ENCODE measurements at regions not wholly inside any gene's neighbourhood (a gene's known extent, or its start where the extent isn't known, plus 50 kb on each side); places are given as distances from the start of the nearest gene placed in this dataset.
A peak's percentile ranks its signal among the peaks of the same experiment; 100 is the strongest.

DNA sequence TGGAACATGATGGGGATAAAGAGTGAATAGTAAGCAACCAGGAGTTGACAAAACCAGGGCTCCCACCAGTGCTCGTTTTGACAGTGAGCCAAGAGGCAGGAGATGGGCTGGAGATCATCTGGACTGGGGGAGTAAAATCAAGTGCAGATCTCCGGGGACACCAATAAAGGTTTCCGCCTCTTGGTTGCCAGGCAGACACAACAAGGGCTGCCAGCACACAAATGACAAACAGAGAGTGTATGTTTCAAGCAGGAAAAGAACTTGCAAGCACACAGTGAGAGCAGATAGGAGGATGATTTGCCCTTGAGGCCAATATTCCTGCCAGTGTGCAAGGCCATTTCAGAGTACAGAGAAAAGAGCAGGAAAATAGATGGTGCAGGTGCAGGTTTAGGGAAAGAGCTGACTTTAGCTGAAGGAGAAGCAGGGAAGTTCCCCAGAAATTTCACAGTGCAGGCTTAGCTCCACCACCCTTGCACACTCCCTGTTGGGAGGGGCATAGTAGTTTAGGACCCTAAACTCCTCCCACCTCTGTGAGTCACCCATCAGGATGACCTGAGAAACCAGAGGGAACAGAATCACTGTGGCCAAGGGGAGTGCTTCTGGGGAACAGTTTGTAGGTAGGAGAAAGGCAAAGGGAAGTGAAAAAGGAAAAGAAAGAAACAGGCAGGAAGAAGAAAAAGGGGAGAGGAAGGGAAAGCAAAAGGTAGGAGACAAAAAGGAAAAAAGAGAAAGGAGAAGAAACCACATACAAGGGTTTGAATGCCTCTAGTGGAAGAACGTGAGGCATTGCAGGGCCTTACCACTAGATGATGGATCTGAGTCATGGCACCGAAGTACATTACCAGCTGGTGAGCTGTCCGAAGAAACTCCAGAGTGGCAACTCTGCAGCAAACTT is 404.4 kb downstream of the SLC6A15 start:
- POLR2A ChIA-PET: no interaction called here

DNA sequence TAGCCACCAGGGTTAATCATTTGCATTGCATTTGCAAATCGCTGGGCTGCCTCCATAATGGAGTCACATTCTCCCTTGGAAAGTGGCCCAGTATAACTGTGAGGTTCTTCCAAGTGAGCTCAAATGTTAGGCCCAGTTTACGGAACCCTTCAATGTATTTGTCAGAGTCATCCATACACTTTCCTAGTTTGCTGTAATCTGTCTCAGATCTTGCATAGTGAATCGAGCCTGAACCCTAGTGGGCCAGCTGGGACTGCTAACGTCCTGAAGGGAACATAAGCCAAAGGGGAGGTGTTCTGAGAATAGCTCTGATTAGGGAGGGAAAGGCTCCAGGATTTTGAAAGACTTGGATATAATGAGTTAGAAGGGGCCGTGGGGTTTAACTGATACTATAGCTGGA is 406.3 kb downstream of the SLC6A15 start:
- TF ChIP-seq, protein P1, sequence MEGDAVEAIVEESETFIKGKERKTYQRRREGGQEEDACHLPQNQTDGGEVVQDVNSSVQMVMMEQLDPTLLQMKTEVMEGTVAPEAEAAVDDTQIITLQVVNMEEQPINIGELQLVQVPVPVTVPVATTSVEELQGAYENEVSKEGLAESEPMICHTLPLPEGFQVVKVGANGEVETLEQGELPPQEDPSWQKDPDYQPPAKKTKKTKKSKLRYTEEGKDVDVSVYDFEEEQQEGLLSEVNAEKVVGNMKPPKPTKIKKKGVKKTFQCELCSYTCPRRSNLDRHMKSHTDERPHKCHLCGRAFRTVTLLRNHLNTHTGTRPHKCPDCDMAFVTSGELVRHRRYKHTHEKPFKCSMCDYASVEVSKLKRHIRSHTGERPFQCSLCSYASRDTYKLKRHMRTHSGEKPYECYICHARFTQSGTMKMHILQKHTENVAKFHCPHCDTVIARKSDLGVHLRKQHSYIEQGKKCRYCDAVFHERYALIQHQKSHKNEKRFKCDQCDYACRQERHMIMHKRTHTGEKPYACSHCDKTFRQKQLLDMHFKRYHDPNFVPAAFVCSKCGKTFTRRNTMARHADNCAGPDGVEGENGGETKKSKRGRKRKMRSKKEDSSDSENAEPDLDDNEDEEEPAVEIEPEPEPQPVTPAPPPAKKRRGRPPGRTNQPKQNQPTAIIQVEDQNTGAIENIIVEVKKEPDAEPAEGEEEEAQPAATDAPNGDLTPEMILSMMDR (IDR thresholded peaks at IDR 0.05): no peak
- CTCF ChIA-PET: no interaction called here
- intact Hi-C loops (cut with micrococcal nuclease): loop anchor here (10.0 kb wide), 1 partner anchor 1821 kb away; the partner anchor contains the start of gene TMTC2
- no peaks in the 10 kb centered on the region for H3K36me3 Mint-ChIP-seq (ENCODE audit: low read depth)
- no peak overlapping the region for H3K27ac Mint-ChIP-seq
- POLR2A ChIA-PET: no interaction called here
- no peak overlapping the region for H3K4me3 Mint-ChIP-seq
- DNase-seq: no peak
- no peak for ATAC-seq
- no peaks in the 10 kb centered on the region for H3K4me1 Mint-ChIP-seq (ENCODE audit: low read depth)
- H3K27me3 Mint-ChIP-seq: no peaks in the 10 kb centered on the region
- no peaks in the 10 kb centered on the region for H3K9me3 Mint-ChIP-seq

More for the DNA sequence above, 404.4 kb downstream of the SLC6A15 start:
- ATAC-seq (no peak), DNase-seq (no peak)
- TF ChIP-seq, protein P1 (IDR thresholded peaks at IDR 0.05): no peak
- no peaks in the 10 kb centered on the region for H3K36me3 Mint-ChIP-seq (ENCODE audit: low read depth)
- CTCF ChIA-PET: no interaction called here
- intact Hi-C loops (cut with micrococcal nuclease): loop anchor here (10.0 kb wide), 1 partner anchor 1823 kb away; the partner anchor contains the start of gene TMTC2
- no peak overlapping the region for H3K4me3 Mint-ChIP-seq
- no peaks in the 10 kb centered on the region for H3K27me3 Mint-ChIP-seq
- no peaks in the 10 kb centered on the region for H3K4me1 Mint-ChIP-seq (ENCODE audit: low read depth)
- H3K9me3 Mint-ChIP-seq: no peaks in the 10 kb centered on the region
- H3K27ac Mint-ChIP-seq: no peak overlapping the region

DNA sequence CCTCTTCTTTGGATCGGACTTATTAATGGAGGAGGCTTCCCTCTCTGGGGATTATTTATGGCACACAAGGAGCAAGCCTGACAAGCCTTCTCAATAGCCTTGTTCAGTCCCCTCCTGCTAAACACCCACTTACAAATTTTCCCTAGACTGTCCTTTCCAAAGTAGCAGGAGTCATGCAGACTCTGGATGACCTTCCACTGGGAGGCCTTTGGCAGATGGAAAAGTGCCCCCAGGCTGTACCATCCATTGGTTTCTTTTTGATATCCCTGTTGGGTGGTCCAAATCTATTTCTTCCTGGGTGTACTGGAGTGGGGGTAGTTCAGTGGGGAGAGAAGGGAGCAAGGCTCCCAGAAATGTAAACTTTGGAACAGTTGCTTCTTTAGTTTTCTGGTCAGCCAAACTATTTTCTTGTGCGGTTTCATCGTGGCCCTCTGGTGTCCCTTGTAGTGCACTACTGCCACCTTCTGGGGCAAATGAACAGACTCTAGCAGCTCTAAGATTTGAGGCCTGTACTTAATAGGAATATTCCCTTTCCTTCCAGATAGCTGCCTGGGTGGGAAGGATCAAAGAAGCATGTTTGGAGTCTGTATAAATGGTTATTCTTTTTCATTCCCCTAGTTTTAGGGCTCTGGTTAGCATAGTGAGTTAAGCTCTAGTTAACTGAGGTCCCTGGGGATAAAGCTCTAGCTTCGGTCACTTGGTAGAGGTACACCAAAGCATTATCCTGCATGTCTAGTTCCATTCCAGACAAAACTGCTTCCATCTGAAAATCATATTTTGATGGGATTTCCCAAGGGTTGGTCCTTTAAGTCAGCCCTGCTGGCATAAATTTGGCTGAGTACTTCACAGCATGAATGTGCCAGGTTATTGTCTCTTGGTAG is 409.5 kb downstream of the SLC6A15 start:
- ChIA-PET POLR2A (no interaction called here), CTCF (interaction anchor here (1.1 to 1.7 kb wide), 2 partner anchors 9 to 1817 kb away, joined by 3 to 8 read pairs; partner anchors contain the start of gene TMTC2)
- ATAC-seq: no peak
- no peaks in the 10 kb centered on the region for H3K4me1 Mint-ChIP-seq (ENCODE audit: low read depth)
- TF ChIP-seq, protein P1 (IDR thresholded peaks at IDR 0.05): peak; percentile 56
- no peaks in the 10 kb centered on the region for H3K27me3 Mint-ChIP-seq
- no peak overlapping the region for H3K27ac Mint-ChIP-seq
- H3K4me3 Mint-ChIP-seq: no peak overlapping the region
- peak; percentile 25 for DNase-seq
- intact Hi-C loops (cut with micrococcal nuclease): loop anchor here (10.0 kb wide), 1 partner anchor 1818 kb away; the partner anchor contains the start of gene TMTC2
- no peaks in the 10 kb centered on the region for H3K9me3 Mint-ChIP-seq
- no peaks in the 10 kb centered on the region for H3K36me3 Mint-ChIP-seq (ENCODE audit: low read depth)

DNA sequence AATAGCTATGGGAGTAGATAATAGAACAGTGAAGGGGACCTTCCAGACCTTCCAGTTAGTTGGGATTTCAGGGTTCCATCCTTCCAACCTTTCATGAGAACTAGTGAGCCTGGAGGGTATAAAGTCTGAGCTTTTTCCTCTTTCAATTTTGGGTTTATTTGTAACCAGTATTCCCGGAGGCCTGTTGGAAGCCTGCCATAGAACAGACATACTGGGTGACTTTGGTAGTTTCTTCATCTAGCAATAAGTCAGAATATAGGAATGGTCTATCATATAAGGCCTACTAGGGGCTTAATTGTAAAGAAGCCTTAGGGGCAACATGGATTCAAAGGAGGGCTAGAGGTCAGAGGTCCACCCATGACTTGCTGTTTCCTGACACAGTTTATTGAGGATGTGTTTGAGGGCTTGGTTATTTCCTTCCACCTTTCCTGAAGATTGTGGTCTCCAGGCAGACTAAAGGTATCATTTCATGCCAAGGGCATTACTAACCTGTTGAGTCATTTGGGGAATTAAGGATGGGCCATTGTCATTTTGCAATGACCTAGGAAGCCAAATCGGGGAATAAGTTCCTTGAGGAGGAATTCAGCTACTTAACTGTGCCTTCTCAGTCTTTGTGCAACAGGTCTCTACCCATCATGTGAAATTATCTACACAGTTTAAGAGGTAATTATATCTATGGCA is 410.3 kb downstream of the SLC6A15 start:
- Mint-ChIP-seq H3K4me1 (ENCODE audit: low read depth) (no peaks in the 10 kb centered on the region), H3K9me3 (no peaks in the 10 kb centered on the region), H3K27ac (no peak overlapping the region), H3K36me3 (ENCODE audit: low read depth) (no peaks in the 10 kb centered on the region), H3K27me3 (no peaks in the 10 kb centered on the region), H3K4me3 (no peak overlapping the region)
- DNase-seq (no peak), ATAC-seq (no peak)
- TF ChIP-seq, protein P1 (IDR thresholded peaks at IDR 0.05): no peak
- ChIA-PET POLR2A (no interaction called here), CTCF (interaction anchor here (1.7 kb wide), 1 partner anchor 1817 kb away, joined by 8 read pairs; the partner anchor contains the start of gene TMTC2)
- intact Hi-C loops (cut with micrococcal nuclease): loop anchor here (10.0 kb wide), 1 partner anchor 1818 kb away; the partner anchor contains the start of gene TMTC2

Measured in activated CD8-positive, alpha-beta T cell treated with anti-CD3 and anti-CD28 coated beads for 36 hours (primary cell).